B cell (primary cell): ENCODE measurements at regions not wholly inside any gene's neighbourhood (a gene's known extent, or its start where the extent isn't known, plus 50 kb on each side); places are given as distances from the start of the nearest gene placed in this dataset.

Experiments used
- CTCF ChIP-seq: fragments of 200-600 bp; IDR thresholded peaks from one replicate; pipeline ENCODE4 v1.8.0; 2022; ENCODE audit warnings: antibody characterized with exemption, mild to moderate bottlenecking
- EZH2 ChIP-seq: IDR thresholded peaks from 2 replicates; pipeline ENCODE4 v1.6.1; 2012; ENCODE audit warnings: borderline replicate concordance, low read depth, mild to moderate bottlenecking, moderate library complexity, low read length; ENCODE audit not compliant: insufficient read depth, poor library complexity, severe bottlenecking

DNA sequence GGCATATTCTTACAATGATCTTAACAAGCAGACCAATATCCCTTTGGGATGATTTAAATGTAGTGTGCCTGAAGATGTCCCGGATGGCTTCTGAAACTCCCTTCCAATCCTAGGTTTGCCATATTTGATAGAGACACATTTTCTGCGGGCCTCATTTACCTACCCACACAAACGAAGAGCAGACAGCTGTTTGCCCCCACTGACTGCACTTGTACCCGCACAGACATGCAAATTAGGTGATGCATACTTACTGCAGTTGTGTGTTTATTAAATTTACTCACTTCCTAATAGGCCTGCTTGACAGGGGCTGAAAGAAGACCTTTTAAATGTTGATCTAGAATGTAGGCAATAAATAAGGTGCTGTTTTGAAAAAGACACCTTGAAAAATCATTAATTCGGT, 257.9 kb upstream of the RRP15 start:
- TF ChIP-seq CTCF: no peak
- TF ChIP-seq EZH2: no peak
